Activated T-cell treated with anti-CD3 and anti-CD28 coated beads, Interleukin-2, amount 50 U/mL, for 24 hours (primary cell): ENCODE measurements at regions not wholly inside any gene's neighbourhood (a gene's known extent, or its start where the extent isn't known, plus 50 kb on each side); places are given as distances from the start of the nearest gene placed in this dataset.
"Not testable (repeated sequence)": the region's sequence is repeated elsewhere in the genome, so short reads cannot be mapped to it uniquely, and the experiment has no call there.

ENCODE experiments used
- DNase-seq: peaks from one replicate; pipeline ENCODE4 v3.0.0-alpha.2; 2020
- H3K27ac Mint-ChIP-seq: 2 replicates; pipeline ENCODE4 v1.8.0; 2020; ENCODE audit warnings: mild to moderate bottlenecking, mixed read lengths
- H3K27me3 Mint-ChIP-seq: 2 replicates; pipeline ENCODE4 v1.8.0; 2020; ENCODE audit warnings: mixed read lengths
- H3K36me3 Mint-ChIP-seq: 2 replicates; pipeline ENCODE4 v1.8.0; 2020; ENCODE audit warnings: low read depth, mixed read lengths
- H3K4me1 Mint-ChIP-seq: 2 replicates; pipeline ENCODE4 v1.8.0; 2020; ENCODE audit warnings: low read depth, mixed read lengths
- H3K4me3 Mint-ChIP-seq: 2 replicates; pipeline ENCODE4 v1.8.0; 2020; ENCODE audit warnings: mild to moderate bottlenecking, moderate library complexity, mixed read lengths
- H3K9me3 Mint-ChIP-seq: 2 replicates; pipeline ENCODE4 v1.8.0; 2020; ENCODE audit warnings: mixed read lengths

DNA sequence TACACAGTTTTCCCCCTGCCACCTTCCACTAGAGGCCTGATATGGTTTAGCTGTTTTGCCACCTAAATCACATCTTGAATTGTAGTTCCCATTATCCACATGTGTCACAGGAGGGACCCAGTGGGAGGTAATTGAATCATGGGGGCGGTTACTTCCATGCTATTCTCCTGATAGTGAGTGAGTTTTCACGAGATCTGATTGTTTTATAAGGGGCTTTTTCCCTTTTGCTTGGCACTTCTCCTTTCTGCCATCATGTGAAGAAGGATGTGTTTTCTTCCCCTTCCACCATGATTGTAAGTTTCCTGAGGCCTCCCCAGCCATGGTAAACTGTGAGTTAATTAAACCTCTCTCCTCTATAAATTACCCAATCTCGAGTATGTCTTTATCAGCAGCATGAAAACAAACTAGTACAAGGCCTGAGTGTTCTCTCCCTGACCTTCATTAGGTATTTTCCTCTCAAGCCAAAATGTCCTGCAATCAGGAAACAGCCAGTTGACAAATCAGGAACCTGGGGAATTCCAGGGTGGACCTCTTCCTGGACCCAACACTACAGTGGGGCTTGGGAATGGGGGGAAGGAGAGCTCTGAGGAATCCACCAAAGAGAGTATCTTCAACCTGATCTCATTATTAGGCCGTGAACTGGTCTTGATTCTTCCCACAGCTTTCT lies 129.9 kb downstream of the TXNL1 start:
- no peak for DNase-seq
- H3K9me3 Mint-ChIP-seq = no peaks in the 10 kb centered on the region
- H3K36me3 Mint-ChIP-seq = no peaks in the 10 kb centered on the region
- no peak overlapping the region for H3K27ac Mint-ChIP-seq
- peaks cover 2% of the 10 kb centered on the region for H3K27me3 Mint-ChIP-seq
- no peak overlapping the region for H3K4me3 Mint-ChIP-seq
- peaks cover 12% of the 10 kb centered on the region for H3K4me1 Mint-ChIP-seq

DNA sequence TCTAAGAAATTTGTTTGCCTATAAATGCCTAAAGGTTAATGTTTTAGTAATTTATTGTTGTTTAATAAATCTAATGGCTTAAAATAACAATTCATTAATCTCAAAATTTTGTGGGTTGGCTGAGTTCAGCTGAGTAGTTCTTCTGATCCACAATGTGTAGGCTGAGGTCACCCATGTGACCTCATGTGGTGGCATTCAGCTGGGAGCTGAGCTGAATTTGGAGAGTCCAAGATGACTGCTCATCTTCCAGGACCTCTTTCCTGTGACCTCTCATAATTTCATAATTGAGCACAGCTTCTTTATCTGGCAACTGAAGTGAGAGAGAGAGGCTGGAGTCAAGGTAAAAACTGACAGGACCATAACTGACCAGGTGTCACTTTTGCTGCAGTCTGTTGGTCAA lies 132.4 kb downstream of the TXNL1 start:
- DNase-seq = no peak
- Mint-ChIP-seq H3K36me3 (no peaks in the 10 kb centered on the region), H3K27ac (no peak overlapping the region), H3K9me3 (no peaks in the 10 kb centered on the region), H3K4me3 (no peak overlapping the region), H3K27me3 (peaks cover 6% of the 10 kb centered on the region), H3K4me1 (peaks cover 9% of the 10 kb centered on the region)

DNA sequence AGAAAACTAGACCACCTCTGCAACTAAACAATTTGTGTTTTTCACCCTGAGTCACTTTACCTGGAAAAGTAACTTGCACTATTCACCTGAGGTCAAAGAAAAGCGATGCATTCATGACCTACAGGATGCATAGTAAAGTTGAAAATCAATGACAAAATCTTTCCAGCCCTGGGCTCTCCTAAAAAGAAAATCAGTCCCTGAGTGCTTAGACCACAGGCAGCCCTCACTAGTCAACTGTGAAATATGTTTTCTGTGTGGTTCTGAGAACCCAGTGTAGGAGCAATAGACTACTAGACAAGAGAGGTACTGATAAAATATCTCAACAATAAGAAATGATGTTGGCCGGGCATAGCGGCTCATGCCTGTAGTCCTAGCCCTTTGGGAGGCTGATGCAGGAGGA lies 133.1 kb downstream of the TXNL1 start:
- H3K36me3 Mint-ChIP-seq = no peaks in the 10 kb centered on the region
- H3K4me3 Mint-ChIP-seq = no peak overlapping the region
- H3K4me1 Mint-ChIP-seq = peaks cover 9% of the 10 kb centered on the region
- DNase-seq = no peak
- no peaks in the 10 kb centered on the region for H3K9me3 Mint-ChIP-seq
- H3K27ac Mint-ChIP-seq = peak overlapping the region; percentile 64
- H3K27me3 Mint-ChIP-seq = peaks cover 6% of the 10 kb centered on the region

DNA sequence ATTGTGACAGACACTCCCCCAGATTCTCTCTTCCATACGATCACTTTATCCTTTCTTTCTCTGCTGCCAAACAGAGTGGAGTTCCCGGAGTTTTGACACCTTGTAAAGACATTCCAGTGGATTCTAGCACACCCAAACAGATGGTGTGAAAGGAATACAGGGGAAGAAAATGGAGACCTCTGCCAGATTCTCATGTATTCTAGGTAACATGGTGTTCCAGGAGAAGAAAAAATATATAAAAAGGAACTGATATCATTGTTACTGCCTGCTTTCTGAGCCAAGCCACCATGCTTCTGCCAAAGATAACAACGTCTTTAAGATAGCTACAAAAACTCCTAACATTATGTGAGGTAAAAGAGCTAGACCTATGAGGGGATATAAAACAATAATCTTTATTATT lies 136.5 kb downstream of the TXNL1 start:
- Mint-ChIP-seq H3K4me1 (peaks cover 9% of the 10 kb centered on the region), H3K27me3 (peaks cover 10% of the 10 kb centered on the region), H3K27ac (no peak overlapping the region), H3K36me3 (no peaks in the 10 kb centered on the region), H3K9me3 (no peaks in the 10 kb centered on the region), H3K4me3 (no peak overlapping the region)
- DNase-seq = no peak

DNA sequence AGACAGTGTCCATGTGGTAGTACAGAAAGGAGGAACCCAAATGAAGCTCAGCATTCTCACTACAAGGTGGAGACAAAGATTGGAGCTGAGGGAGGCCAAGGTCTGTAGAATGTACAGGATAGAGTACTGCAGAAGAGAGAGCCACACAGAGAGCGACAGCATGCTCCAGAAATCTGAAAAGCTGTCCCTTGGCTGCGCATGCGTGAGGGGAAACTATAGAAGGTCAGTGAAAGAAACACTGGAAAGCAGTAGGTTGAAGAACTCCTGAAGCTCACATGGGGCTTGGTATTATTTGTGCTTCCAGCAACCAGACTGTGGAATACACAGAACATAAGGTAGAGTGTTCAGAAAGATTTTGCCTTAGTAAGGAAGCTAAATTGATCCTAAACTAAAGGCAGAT lies 142.5 kb downstream of the TXNL1 start:
- H3K27me3 Mint-ChIP-seq = peaks cover 22% of the 10 kb centered on the region
- no peaks in the 10 kb centered on the region for H3K36me3 Mint-ChIP-seq
- no peak overlapping the region for H3K27ac Mint-ChIP-seq
- no peaks in the 10 kb centered on the region for H3K4me1 Mint-ChIP-seq
- DNase-seq = no peak
- no peaks in the 10 kb centered on the region for H3K9me3 Mint-ChIP-seq
- no peak overlapping the region for H3K4me3 Mint-ChIP-seq

DNA sequence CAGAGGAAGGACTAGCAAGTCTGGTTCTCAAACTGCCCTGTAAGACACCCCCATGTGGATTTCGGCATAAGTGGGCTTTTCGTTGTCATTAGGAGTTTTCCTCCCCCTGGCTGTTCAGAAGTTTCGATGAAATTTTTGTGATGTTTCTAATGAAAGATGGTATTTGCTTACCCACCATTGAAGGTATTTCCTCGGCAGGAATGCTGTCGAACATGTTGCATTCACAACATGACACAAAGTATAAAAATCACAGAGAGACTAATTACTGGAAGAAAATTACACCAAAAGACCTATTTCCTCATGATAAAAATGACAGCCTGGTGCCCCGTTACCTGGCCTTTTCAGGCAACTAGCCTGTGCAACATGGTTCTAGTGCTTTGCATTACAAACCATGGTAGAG lies 144.9 kb downstream of the TXNL1 start:
- H3K27ac Mint-ChIP-seq = no peak overlapping the region
- DNase-seq = no peak
- H3K9me3 Mint-ChIP-seq = no peaks in the 10 kb centered on the region
- H3K27me3 Mint-ChIP-seq = peaks cover 18% of the 10 kb centered on the region
- no peaks in the 10 kb centered on the region for H3K36me3 Mint-ChIP-seq
- no peak overlapping the region for H3K4me3 Mint-ChIP-seq
- H3K4me1 Mint-ChIP-seq = no peaks in the 10 kb centered on the region

DNA sequence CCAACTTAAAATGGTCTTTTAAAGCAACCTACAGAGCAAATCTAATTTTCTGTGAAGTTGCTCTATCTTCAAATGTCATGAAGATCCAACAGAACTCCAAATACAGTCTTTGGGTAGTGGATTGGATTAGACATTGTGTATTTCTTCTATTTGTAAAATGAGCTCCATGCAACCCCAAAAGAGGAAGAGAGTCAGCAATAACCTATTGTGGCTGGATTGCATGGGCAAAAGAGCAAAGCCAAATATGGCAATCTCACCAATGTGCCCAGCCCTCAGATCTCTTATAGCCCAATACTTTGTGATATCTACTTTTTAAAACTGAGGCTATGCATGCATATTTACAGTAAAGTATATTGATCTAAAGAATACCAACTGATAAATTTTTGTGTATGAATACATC lies 146.3 kb downstream of the TXNL1 start:
- Mint-ChIP-seq H3K36me3 (no peaks in the 10 kb centered on the region), H3K4me1 (no peaks in the 10 kb centered on the region), H3K4me3 (no peak overlapping the region), H3K9me3 (no peaks in the 10 kb centered on the region), H3K27ac (no peak overlapping the region), H3K27me3 (peaks cover 18% of the 10 kb centered on the region)
- DNase-seq = no peak

DNA sequence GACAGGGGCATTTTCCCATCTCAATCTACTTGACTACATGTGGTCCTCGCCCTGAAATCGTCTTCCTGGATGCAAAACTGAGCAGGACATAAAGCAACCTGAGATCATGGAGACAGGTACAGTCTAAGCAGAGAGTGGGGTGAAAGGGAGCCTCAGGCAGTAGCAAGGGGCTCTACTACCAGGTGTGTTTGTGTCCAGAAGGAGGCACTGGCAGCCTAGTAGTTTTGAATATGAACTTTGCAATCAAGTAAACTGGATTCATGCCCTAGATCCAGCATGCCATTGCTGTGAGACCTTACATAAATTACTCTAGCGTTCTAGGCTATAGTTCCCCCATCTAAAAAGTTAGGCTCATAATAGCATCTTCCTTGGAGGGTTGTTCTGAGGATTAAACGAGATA lies 147.4 kb downstream of the TXNL1 start:
- no peak overlapping the region for H3K27ac Mint-ChIP-seq
- no peak overlapping the region for H3K4me3 Mint-ChIP-seq
- peaks cover 18% of the 10 kb centered on the region for H3K27me3 Mint-ChIP-seq
- H3K4me1 Mint-ChIP-seq = no peaks in the 10 kb centered on the region
- H3K9me3 Mint-ChIP-seq = peaks cover 1% of the 10 kb centered on the region
- no peaks in the 10 kb centered on the region for H3K36me3 Mint-ChIP-seq
- DNase-seq = no peak

DNA sequence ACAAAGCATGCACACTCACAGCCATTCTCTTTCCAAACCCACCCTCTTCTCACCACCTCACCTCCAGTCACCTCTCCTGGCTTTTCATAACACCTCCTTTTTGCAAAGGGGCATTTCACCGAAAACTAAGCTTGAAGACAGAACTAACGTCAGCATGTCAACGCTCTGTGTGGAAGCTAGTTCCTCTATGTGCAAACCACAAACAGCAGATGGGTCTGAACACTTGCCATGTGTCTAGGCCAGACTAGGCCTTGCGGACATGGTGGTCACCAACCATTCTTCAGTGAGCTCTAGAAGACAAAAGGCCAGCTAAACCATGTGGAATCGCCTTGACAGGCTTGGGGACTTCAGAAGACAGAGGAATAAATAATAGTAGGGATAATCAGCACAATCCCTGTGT lies 148.5 kb downstream of the TXNL1 start:
- Mint-ChIP-seq H3K27ac (no peak overlapping the region), H3K27me3 (peaks cover 12% of the 10 kb centered on the region), H3K36me3 (no peaks in the 10 kb centered on the region), H3K4me1 (no peaks in the 10 kb centered on the region), H3K4me3 (no peak overlapping the region), H3K9me3 (peaks cover 1% of the 10 kb centered on the region)
- no peak for DNase-seq

DNA sequence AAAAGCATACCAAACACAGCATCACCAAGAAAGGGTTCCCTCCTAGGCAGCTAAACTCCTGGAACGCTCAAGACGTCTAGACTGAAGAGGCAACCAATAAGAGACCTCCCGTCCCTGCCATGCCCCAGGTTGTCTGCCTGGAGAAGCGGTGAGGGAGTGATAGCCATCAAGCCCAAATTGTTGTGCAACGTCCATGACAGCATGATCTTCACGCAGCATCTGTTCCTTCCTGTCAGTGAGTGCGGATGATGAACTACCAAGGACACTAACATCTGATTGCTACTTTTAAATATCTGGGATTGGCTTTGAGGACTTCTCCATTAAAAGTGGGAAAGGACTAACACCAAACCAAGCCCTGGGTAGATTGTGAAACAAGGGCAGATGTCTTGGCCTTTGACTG lies 149.7 kb downstream of the TXNL1 start:
- no peak overlapping the region for H3K27ac Mint-ChIP-seq
- H3K4me3 Mint-ChIP-seq = no peak overlapping the region
- DNase-seq = no peak
- H3K4me1 Mint-ChIP-seq = no peaks in the 10 kb centered on the region
- no peaks in the 10 kb centered on the region for H3K36me3 Mint-ChIP-seq
- peaks cover 4% of the 10 kb centered on the region for H3K27me3 Mint-ChIP-seq
- peaks cover 1% of the 10 kb centered on the region for H3K9me3 Mint-ChIP-seq

DNA sequence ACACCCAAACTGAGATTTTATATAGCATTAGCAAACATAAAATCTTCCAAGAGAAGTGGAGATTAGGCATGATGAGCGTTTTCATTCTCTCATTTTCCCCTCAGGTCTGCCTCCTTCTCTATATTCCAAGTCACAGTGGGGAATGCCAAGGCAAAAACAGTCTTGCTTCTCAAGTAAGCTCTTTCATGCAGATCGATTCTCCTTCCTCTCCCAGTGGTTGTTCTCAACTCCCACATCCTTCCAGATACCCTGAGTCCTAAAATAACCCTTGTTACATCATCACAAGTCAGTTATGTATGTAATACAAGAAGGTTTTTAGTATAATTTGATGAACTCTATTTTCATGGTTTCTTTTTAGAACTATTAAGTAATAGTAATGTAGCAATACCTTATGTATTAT lies 150.6 kb downstream of the TXNL1 start:
- Mint-ChIP-seq H3K27me3 (peaks cover under 1% of the 10 kb centered on the region), H3K27ac (no peak overlapping the region), H3K9me3 (peaks cover 1% of the 10 kb centered on the region), H3K4me1 (no peaks in the 10 kb centered on the region), H3K4me3 (no peak overlapping the region), H3K36me3 (no peaks in the 10 kb centered on the region)
- DNase-seq = no peak

DNA sequence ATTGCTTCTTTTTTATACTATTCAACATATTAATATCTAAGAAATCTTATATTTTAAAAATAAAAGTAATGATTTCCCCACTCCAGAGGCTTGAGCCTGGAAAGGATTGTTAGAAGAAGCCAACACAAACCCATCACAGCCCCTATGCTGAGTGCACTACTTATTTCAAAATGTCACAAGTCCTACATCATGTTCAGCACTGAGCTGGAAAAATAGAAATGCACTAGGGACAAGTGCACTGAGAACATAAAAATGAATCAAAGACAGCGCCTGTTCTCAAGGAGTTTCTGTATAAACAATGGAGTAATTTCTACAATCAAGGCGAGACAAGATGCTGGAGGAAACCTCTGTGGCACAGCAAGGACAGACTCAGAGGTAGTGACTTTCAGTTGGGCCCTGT lies 155.0 kb downstream of the TXNL1 start:
- H3K27ac Mint-ChIP-seq = no peak overlapping the region
- no peaks in the 10 kb centered on the region for H3K4me1 Mint-ChIP-seq
- no peak overlapping the region for H3K4me3 Mint-ChIP-seq
- DNase-seq = no peak
- no peaks in the 10 kb centered on the region for H3K27me3 Mint-ChIP-seq
- no peaks in the 10 kb centered on the region for H3K36me3 Mint-ChIP-seq
- H3K9me3 Mint-ChIP-seq = peaks cover 1% of the 10 kb centered on the region

DNA sequence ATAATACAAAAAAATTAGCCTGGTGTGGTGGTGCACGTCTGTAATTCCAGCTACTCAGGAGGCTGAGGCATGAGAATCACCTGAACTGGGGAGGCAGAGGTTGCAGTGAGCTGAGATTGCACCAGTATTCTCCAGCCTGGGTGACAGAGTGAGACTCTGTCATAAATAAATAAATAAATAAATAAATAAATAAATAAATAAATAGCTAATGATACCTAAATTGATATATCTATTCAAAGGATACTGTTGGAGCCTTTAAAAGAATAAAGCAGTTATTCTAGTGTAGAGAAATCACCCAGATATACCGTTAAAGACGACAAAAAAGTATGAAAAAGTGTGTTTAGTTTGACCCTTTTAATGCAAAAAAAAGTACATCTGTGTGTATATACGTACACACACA lies 155.6 kb downstream of the TXNL1 start:
- not testable (repeated sequence) for H3K27me3 Mint-ChIP-seq, H3K36me3 Mint-ChIP-seq, H3K9me3 Mint-ChIP-seq, DNase-seq, H3K4me3 Mint-ChIP-seq, H3K4me1 Mint-ChIP-seq, H3K27ac Mint-ChIP-seq

DNA sequence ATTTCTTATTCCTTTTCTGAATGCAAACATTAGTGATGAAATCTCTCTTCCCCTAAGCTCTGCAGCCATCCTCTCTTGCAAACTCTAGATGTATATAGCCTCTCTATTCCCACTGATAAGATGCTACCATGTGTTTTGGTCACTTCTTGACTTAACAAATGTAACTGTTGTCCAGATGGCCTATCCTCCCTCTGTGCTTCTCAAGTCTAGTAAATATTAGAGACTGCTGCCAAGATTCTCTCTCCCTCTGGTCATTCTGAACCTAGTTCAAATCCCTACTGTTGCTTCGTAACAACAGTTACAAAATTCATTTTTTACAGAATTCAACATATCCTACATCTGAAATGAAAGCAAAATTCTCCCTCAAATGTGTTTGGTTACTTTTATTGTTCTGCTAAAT lies 156.6 kb downstream of the TXNL1 start:
- Mint-ChIP-seq H3K27me3 (no peaks in the 10 kb centered on the region), H3K36me3 (no peaks in the 10 kb centered on the region), H3K4me3 (no peak overlapping the region), H3K27ac (no peak overlapping the region), H3K4me1 (no peaks in the 10 kb centered on the region), H3K9me3 (peaks cover 1% of the 10 kb centered on the region)
- DNase-seq = no peak

DNA sequence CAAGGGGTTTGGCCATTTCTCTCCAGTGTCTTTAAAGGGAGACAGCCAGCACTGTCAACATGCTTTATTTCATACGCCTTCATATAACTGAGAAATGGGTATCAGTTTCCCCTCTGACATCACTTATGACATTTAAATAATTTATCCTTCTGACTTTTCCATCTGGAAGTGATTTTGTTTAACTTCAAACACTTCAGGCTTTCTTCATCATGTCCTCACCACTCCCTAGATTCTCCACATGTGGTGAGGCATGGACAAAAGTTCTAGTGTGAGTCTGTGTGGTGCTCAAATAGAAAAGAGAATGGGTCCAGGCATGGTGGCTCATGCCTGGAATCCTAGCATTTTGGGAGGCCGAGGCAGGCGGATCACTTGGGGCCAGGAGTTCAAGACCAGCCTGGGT lies 158.6 kb downstream of the TXNL1 start:
- Mint-ChIP-seq H3K9me3 (no peaks in the 10 kb centered on the region), H3K4me3 (no peak overlapping the region), H3K4me1 (no peaks in the 10 kb centered on the region), H3K27me3 (no peaks in the 10 kb centered on the region), H3K36me3 (no peaks in the 10 kb centered on the region), H3K27ac (no peak overlapping the region)
- DNase-seq = no peak

DNA sequence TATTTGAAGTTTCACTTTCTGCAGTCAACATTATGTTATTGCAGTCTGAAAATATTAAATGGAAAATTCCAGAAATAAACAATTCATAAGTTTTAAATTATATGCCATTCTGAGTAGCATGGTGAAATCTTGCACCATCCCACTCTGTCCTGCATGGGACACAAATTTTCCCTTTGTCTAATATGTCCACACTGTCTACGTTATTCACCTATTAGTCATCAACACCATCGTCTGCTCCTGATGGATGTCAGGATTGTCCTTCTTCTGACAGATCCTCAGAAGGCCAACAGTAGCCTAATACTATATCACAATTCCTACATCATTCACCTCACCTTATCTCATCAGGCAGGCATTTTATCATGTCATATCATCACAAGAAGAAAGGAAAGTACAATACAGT lies 163.1 kb downstream of the TXNL1 start:
- Mint-ChIP-seq H3K36me3 (no peaks in the 10 kb centered on the region), H3K4me3 (no peak overlapping the region), H3K27ac (no peak overlapping the region), H3K27me3 (no peaks in the 10 kb centered on the region), H3K4me1 (no peaks in the 10 kb centered on the region), H3K9me3 (no peaks in the 10 kb centered on the region)
- DNase-seq = no peak
